HEK293 (cell line): ENCODE measurements at regions not wholly inside any gene's neighbourhood (a gene's known extent, or its start where the extent isn't known, plus 50 kb on each side); places are given as distances from the start of the nearest gene placed in this dataset.

Source experiments
- CTCF ChIP-seq: fragments of 450-650 bp; formaldehyde crosslinking; IDR thresholded peaks from 2 replicates; pipeline ENCODE4 v1.5.1; 2016; ENCODE audit warnings: missing biosample characterization, missing genetic modification characterization
- ELK4 ChIP-seq: IDR thresholded peaks from 2 replicates; pipeline ENCODE4 v1.6.1; 2011; ENCODE audit warnings: mild to moderate bottlenecking, low read depth, low read length, borderline replicate concordance
- PATZ1 ChIP-seq: fragments of 450-650 bp; formaldehyde crosslinking; IDR thresholded peaks from 2 replicates; pipeline ENCODE4 v1.5.1; 2016; ENCODE audit warnings: missing biosample characterization, missing genetic modification characterization
- ZNF214 ChIP-seq: fragments of 450-650 bp; formaldehyde crosslinking; IDR thresholded peaks from 2 replicates; pipeline ENCODE4 v1.5.1; 2017; ENCODE audit warnings: missing biosample characterization, mild to moderate bottlenecking, missing genetic modification characterization, borderline replicate concordance

GRCh38 chr4:59179372-59179771, 2020.8 kb upstream of the ADGRL3 start:
- TF ChIP-seq ZNF214 (no peak), PATZ1 (no peak), ELK4 (no peak), CTCF (no peak)
